H1 (cell line): ENCODE measurements at regions not wholly inside any gene's neighbourhood (a gene's known extent, or its start where the extent isn't known, plus 50 kb on each side); places are given as distances from the start of the nearest gene placed in this dataset.

ENCODE experiments used
- EGR1 ChIP-seq: IDR thresholded peaks from 2 replicates; pipeline ENCODE4 v1.6.1; 2011; ENCODE audit warnings: low read depth, low read length, borderline replicate concordance
- SRF ChIP-seq: IDR thresholded peaks from 2 replicates; pipeline ENCODE4 v1.6.1; 2011; ENCODE audit warnings: mild to moderate bottlenecking, low read depth, low read length, moderate library complexity
- TF ChIP-seq, protein P1 (sequence below): fragments of 300-600 bp; sonication (generic); IDR thresholded peaks from 2 replicates; pipeline ENCODE4 v1.7.1; 2012; ENCODE audit warnings: low read length, moderate library complexity, mild to moderate bottlenecking, inconsistent platforms; ENCODE audit not compliant: insufficient replicate concordance

DNA sequence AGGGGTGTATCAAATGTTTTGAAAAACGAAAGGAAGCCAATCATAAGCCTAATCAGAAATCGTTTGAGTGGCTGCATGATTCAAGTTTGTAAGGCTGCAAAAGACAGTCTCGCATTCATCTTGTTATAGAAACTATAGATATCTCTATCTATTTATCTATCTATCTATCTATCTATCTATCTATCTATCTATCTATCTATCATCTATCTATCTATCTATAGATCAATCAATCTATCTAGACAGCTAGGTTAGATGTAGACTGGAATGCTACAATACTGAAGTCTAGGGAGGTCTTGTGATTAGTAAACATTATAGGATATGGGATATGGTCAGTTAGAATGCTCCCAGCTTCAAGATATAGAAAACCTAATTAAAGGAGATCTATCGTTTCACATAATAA is 52.2 kb upstream of the BTG1 start (continued):
- TF ChIP-seq, protein P1, sequence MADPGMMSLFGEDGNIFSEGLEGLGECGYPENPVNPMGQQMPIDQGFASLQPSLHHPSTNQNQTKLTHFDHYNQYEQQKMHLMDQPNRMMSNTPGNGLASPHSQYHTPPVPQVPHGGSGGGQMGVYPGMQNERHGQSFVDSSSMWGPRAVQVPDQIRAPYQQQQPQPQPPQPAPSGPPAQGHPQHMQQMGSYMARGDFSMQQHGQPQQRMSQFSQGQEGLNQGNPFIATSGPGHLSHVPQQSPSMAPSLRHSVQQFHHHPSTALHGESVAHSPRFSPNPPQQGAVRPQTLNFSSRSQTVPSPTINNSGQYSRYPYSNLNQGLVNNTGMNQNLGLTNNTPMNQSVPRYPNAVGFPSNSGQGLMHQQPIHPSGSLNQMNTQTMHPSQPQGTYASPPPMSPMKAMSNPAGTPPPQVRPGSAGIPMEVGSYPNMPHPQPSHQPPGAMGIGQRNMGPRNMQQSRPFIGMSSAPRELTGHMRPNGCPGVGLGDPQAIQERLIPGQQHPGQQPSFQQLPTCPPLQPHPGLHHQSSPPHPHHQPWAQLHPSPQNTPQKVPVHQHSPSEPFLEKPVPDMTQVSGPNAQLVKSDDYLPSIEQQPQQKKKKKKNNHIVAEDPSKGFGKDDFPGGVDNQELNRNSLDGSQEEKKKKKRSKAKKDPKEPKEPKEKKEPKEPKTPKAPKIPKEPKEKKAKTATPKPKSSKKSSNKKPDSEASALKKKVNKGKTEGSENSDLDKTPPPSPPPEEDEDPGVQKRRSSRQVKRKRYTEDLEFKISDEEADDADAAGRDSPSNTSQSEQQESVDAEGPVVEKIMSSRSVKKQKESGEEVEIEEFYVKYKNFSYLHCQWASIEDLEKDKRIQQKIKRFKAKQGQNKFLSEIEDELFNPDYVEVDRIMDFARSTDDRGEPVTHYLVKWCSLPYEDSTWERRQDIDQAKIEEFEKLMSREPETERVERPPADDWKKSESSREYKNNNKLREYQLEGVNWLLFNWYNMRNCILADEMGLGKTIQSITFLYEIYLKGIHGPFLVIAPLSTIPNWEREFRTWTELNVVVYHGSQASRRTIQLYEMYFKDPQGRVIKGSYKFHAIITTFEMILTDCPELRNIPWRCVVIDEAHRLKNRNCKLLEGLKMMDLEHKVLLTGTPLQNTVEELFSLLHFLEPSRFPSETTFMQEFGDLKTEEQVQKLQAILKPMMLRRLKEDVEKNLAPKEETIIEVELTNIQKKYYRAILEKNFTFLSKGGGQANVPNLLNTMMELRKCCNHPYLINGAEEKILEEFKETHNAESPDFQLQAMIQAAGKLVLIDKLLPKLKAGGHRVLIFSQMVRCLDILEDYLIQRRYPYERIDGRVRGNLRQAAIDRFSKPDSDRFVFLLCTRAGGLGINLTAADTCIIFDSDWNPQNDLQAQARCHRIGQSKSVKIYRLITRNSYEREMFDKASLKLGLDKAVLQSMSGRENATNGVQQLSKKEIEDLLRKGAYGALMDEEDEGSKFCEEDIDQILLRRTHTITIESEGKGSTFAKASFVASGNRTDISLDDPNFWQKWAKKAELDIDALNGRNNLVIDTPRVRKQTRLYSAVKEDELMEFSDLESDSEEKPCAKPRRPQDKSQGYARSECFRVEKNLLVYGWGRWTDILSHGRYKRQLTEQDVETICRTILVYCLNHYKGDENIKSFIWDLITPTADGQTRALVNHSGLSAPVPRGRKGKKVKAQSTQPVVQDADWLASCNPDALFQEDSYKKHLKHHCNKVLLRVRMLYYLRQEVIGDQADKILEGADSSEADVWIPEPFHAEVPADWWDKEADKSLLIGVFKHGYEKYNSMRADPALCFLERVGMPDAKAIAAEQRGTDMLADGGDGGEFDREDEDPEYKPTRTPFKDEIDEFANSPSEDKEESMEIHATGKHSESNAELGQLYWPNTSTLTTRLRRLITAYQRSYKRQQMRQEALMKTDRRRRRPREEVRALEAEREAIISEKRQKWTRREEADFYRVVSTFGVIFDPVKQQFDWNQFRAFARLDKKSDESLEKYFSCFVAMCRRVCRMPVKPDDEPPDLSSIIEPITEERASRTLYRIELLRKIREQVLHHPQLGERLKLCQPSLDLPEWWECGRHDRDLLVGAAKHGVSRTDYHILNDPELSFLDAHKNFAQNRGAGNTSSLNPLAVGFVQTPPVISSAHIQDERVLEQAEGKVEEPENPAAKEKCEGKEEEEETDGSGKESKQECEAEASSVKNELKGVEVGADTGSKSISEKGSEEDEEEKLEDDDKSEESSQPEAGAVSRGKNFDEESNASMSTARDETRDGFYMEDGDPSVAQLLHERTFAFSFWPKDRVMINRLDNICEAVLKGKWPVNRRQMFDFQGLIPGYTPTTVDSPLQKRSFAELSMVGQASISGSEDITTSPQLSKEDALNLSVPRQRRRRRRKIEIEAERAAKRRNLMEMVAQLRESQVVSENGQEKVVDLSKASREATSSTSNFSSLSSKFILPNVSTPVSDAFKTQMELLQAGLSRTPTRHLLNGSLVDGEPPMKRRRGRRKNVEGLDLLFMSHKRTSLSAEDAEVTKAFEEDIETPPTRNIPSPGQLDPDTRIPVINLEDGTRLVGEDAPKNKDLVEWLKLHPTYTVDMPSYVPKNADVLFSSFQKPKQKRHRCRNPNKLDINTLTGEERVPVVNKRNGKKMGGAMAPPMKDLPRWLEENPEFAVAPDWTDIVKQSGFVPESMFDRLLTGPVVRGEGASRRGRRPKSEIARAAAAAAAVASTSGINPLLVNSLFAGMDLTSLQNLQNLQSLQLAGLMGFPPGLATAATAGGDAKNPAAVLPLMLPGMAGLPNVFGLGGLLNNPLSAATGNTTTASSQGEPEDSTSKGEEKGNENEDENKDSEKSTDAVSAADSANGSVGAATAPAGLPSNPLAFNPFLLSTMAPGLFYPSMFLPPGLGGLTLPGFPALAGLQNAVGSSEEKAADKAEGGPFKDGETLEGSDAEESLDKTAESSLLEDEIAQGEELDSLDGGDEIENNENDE, result no peak
- TF ChIP-seq SRF (no peak), EGR1 (no peak)
